Stimulated activated CD8-positive, alpha-beta memory T cell treated with anti-CD3 and anti-CD28 coated beads, Interleukin-4, amount 100 ng/mL, for 24 hours (primary cell): ENCODE measurements at regions not wholly inside any gene's neighbourhood (a gene's known extent, or its start where the extent isn't known, plus 50 kb on each side); places are given as distances from the start of the nearest gene placed in this dataset.

Experiments used
- DNase-seq: peaks from one replicate; pipeline ENCODE4 v3.0.0-alpha.2; 2020; ENCODE audit warnings: low read depth

DNA sequence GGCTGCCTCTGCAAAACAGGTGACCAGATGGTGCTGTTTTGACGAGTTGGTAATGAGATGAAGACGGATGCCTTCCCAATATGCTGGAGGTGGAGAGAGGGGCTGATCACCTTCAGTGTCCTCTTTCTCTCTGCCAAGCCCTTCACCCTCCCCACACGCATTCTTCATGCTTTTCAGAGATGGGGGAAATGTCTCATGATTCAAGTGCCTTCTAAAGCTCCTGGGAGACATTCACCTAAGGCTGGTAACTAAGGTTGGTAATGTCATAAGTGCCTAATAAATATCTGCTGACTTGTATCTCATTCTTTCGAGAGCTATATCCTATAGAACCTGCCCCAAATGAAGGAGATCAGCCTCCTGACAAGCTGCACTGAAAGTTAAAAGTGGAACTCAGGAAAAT is 86.2 kb upstream of the MBNL2 start:
- no peak for DNase-seq

DNA sequence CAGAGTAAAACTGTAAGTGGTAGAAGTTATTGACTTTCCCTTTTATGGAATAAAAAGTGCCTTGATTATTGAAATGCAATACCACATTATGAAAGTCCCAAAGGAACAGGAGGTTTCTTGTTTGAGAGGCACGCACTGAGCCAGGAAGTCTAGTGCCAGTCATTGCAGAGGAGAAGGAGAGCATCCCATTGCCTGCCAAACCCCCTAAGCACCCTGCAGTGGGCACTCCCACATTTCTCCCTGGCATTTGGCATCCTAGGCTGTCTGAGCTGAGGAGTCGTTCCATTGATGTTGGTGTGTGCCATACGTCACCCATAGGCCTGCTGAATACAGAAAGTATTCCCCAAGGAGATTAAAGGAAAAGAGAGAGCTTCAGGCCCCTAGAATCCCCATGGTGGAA is 85.7 kb upstream of the MBNL2 start:
- DNase-seq: no peak

DNA sequence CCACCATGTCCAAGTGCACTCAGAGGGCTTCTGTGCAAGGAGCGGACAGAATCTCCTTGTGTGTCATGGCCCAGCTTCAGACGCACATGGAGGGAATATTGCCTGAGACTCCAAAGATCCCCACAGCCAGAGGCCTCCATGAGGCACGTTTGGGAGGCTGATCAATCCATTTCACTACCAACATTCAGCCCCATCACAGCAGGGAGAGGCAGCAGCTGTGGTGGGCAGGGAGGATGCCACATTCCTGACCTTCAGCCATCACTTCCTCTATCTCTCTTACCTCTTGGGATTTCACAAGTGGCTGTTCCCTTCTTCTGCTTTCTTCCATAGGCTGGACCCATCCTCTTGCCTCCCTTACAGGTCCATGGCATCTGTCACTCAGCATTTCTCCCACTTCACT is 82.4 kb upstream of the MBNL2 start:
- no peak for DNase-seq

DNA sequence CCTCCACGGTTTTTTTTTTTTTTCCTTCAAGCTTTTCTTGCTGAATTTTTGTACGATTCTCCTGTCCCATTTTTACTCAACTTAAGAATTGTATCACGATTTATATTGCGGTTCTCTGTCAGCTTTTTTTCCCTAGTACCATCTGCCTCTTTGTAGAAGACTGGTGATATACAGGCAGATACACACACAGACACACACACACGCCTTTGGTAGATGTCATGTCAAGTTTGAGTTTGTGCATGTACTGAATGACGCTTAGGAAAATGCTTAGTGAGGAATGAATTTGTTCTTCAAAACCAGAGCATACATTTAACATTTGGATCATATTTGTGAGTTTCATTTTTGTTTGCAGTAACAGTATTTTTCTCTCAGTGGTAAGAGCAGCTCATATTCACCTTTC is 82.0 kb upstream of the MBNL2 start:
- DNase-seq: no peak

DNA sequence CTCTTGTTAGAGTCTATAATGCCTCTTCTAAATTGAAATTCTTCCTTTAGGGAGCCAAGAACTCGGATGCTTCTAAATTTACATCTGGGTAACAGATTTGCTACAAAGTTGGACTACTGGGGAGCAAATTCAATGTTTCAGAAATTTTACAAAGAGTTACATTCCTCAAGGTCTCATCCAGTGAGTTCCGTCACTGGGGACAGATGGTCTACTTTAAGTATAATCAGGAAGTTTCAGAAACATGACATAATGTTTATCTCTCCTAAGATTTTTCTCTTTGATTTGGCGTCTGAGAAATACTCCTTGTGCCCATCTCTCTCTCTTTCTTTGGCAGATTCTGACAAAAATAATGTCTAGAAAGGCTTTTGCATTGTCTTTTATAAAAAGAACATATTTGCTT is 81.5 kb upstream of the MBNL2 start:
- DNase-seq: no peak

DNA sequence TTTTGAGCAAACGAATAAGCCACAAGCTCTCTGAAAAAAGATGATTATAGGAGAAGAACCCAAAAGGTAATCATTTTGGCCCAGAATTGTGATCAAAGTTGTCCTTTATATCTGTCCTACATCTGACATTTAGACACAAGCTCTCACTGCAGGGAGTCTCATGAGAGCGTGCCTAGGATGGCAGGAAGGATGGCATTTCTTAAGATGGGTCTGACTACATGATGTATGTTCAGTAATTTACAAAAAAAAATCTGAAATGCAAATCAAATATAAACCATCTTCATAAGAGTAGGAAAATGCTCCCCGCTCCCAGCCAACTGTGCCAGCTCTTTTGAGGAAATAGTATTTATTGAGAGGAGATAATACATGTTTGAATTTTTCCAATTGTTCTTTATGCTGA is 81.0 kb upstream of the MBNL2 start:
- no peak for DNase-seq

GRCh38 chr13:97141564-97142005 is 80.5 kb upstream of the MBNL2 start:
- no peak for DNase-seq

DNA sequence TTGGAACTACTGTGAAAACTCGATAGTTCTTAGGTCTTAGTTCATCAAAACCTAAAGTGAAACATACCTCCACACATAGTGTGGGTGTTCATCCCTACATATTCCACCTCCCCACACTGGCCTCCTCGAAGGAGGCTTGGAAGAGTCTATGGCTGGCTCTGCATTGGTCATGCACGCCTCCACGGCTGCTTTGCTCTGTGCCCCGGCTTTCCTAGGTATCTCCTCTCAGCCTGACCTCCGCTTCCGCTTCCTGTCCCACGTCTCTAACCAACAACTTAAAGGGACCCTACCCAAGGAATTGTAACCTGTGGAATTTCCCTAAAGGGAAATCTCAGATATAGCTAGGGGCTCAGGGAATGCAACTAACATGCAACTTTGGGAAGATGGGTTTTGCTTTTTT is 79.7 kb upstream of the MBNL2 start:
- DNase-seq: no peak

DNA sequence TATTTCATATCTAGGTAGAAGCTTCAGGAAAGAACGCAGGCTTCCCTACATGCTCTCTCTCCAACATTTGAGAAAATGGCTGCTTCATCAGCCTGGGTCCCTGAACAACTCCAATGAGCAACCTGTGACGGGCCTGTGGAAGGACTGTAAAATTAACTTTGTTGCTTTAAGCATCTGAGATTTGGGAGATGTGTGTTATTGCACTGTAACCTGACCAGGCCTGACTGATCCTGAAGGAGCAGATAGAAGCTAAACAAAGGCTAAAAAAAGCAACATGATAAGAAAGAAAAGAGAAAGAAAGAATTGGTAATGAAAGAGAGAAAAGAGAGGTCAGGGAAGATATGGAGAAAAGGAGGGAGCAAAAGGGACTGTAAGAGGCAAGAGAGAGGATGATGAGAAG is 77.1 kb upstream of the MBNL2 start:
- no peak for DNase-seq

GRCh38 chr13:97148894-97149293 is 73.2 kb upstream of the MBNL2 start:
- no peak for DNase-seq

DNA sequence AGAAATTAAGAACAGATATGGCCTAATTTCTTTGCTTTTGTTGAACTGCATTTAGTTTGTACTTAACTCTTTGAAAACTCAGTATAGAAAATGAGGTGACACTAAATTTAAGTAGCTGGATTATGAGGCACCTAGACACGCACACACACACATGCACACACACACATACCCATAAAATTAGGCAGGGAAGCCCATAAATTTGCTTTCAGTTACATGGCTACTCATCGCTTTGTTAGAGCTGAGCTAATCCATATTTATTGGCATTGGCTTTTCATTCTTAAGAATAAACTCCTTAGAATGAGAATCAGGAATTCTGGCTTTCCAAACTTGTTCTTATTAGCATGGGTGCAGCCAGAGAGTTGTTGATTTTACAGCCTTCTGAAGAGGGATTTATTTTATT is 61.7 kb upstream of the MBNL2 start:
- no peak for DNase-seq

DNA sequence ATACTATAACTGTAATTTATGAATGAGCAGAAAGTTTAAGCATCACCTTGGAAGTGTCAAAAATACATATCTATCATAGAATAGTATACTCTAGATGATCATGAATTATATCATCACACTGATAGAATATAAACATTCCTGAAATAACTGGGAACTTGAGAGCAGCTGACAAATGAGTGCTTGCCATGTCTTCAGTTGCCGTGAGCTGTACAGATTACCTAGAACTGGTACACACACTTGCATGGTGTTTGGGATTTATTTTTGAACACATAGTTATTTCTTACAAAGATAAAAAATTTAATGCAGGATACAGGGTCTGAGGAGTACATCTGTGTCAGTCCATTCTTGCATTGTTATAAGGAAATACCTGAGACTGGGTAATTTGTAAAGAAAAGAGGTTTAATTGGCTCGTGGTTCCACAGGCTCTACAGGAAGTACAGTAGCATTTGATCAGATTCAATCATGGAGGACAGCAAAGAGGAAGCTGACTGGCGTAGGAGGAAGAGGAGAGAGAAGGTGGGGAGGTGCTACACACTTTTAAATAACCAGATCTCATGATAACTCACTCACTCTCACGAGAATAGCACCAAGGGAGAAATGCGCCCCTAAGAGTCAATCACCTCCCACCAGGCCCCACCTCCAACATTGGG is 60.4 kb upstream of the MBNL2 start:
- DNase-seq: no peak

DNA sequence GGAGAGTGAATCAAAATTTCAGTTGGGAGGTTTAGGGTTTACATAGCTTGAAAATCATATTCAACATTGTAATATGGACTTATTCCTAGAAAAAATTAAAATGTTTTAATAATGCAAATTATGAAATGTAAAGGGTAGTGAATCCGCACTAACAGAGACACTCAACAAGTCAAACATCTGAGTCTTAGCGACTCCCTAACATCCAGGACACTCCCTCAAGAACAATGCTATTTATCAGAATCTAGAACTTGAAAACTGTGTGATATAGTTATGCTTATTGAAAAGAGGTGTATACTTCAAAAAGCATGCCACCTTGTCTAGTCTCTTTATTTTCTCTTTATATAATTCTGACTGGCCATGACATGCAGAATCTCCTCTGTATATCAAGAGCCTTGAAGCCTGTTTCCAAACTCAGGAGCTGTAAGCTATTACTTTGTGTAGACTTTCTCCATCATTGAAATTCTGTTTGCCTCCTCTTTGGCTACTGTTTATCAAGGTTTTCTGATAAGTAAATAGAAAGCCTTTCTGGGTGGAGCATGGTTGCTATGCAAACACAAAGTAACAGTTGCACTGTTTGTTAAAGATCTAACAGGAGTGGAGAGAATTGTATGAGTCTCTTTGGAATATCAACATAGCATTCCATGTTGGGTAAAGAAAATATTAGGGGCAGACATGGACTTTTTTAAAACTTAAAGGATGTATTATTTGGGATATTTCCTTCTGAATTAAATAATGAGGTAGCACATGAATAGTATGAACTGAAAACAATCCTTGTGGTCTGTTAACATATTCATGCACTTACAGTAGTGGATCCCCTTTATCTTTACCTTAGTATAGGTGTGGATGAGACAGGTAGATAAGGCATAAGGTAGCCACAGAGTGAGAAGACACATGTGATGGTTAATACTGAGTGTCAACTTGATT is 56.4 kb upstream of the MBNL2 start:
- DNase-seq: no peak

DNA sequence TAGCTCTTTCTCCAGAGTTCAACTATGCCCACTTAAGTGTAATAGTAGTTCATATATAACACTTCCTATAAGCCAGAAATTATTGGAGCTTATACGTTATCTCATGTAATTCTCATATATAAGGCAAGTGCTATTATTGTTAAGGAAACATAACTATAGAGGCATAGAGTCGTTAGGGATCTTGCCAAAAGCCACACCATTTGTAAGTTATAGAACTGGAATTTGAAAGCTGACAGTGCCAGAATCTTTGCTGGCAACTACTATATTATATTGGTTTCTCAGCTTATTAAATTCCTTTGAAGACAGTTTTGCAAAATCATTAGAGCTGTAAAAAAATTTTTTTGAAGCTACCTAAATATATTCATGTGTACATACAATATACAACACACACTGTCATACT is 51.0 kb upstream of the MBNL2 start:
- DNase-seq: no peak
